ENCODE measurements at regions not wholly inside any gene's neighbourhood (a gene's known extent, or its start where the extent isn't known, plus 50 kb on each side); places are given as distances from the start of the nearest gene placed in this dataset.
"Not testable (repeated sequence)": the region's sequence is repeated elsewhere in the genome, so short reads cannot be mapped to it uniquely, and the experiment has no call there.

DNA sequence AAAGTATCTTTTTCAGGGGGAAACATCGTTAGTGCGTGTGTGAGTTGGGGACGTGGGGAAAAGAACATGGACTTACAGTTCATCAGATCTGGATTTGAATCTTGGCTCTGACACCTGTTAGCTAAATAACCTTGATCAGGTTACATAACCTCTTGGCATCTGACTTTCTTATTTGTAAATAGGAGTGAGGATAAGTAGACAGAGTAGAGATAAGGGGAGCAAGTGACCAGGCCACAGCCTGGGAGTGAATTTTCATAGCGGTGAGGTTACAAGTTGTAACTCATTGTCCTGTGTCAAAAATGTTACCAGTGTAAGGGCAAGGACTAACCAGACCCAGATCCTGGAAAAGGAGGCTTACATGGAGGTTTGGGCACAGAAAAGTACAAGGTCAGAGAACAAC, 733.5 kb upstream of the MMS22L start:
- no peak for DNase-seq (ENCODE audit: low read depth in 2 of 2)

DNA sequence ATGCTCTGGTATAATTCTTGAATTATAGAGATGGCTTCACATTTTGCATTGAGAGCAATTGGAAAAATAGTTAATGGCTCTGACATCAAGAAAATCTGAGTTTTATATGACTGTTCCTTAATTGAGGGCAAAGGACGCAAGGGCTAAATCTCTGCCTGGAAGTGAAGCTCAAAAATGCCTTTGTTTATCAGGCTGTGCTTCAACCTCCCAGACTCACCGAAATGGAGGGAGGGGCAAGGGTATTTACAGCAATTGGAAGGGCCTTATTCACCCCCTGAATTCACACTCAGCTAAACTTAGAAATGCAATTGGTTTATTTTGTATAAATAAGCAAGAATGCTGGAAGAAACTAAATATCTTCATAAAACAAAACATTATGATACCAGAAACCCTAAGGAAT, 737.2 kb upstream of the MMS22L start:
- DNase-seq (ENCODE audit: low read depth in 2 of 2), result no peak

DNA sequence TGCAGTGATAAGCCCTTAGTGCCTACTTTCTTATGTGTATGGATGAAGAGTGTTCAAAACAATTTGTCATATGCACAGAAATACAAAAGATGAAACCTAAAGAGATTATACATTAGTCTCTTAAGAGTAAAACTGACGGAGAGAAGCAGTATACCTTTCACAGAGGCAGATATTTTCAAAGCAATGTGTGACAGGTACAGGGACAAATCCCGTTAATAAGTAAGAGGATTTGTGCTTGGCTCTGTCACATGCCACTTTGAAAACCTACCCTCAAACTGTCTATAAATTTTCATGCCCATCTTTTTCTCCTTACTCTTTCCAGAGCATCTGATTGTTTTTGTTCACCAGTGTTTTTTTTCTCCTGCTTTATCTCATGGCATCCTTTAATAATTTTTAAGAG, 741.3 kb upstream of the MMS22L start:
- DNase-seq (ENCODE audit: low read depth in 2 of 2), result no peak

DNA sequence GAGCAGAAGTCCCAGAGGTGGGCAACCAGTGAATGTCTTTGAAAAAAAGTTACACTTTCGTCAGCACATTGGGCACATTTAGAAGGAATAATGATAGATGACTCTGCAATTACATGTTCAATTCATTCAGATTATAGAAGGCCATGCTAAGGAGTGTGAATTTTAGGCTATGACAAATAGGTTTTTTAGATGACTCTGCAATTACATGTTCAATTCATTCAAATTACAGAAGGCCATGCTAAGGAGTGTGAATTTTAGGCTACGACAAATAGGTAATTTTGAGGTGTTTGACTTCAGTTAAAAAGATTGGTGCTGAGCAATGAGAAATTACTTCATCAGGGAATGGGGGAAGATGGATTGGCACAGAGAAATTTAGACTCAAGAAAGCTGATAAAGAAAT, 744.9 kb upstream of the MMS22L start:
- no peak for DNase-seq (ENCODE audit: low read depth in 2 of 2)

DNA sequence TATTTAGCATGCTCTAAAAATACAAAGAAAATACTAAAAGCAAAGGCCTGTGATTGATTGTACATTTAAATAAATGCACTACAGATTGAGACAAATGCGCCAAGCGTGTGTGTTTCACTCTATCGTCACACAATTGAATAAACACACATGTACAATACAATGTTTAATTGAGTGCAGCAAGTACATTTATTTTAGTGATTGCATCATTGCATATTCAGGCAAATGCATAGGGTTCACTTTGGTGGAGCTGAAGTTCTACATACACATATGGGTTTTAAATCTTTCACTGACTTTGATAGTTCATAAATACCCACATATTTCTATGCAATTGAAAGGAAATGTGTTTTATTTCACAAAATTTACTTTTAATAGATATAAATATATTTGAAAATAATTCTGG, 750.6 kb upstream of the MMS22L start:
- no peak for DNase-seq (ENCODE audit: low read depth in 2 of 2)

DNA sequence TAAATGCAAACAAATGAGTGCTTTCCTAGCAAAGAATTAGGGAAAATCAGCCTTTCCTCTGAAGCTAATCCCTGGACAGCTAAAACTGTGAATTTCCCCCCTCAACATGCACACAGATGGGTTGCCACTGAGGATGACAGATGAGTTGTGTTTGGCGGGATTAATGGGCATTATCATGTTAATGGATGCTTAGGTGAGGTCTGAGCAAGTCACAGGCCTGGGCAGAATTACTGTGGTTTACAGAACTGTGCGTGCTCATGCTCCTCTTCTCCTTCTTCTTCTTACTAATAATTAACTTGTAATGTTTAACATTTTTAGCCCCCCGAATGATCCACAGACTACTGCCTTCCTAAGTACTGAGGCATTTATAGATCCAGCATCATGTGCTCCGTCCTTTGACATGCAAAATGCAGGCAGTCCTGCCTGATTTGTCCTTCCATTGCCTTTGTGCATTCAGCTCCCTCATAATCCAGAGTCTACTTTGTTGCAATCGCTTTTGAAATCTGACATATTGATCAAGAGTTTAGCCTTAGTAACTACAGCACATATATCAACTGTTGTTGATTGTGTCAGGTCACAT, 753.4 kb upstream of the MMS22L start:
- DNase-seq (ENCODE audit: low read depth in 2 of 2), result no peak

DNA sequence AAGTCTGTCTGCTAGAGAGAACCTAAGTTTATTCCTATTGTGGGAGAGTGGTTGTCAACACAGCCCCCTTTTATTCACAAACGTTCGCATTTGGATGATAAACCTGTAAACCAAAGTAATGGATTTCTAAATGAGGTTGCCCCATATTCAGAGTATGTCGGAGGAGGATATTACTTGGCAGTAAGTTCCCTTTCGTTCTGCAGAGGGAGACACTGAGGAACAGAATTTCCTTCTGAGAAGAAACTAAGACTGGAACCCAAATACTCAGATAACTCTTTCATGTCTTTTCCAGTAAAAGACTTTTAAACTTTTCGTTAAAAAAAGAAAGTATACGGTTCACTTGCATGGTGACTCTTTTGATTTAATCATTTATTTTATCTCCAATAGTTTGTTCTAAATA, 754.6 kb upstream of the MMS22L start:
- no peak for DNase-seq (ENCODE audit: low read depth in 2 of 2)

DNA sequence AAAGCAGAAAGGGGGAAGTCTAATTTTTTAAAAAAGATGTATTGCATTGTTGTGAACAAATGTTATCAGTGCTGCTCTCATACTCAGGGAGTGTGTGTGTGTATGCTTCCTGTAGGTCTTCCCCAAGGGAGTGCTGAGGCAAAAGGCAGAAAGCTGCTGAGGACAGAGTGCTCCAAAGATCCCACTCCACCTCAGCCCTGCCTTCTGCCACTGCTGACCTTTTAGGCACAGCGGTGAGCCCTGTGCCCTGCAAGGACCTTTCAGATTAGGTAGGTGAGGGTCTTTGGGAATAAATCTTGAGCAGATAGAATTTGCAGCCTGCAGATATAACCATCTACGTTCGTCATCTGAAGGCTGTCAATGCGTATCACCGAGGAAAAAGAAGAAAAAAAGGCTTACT, 756.4 kb upstream of the MMS22L start:
- no peak for DNase-seq (ENCODE audit: low read depth in 2 of 2)

DNA sequence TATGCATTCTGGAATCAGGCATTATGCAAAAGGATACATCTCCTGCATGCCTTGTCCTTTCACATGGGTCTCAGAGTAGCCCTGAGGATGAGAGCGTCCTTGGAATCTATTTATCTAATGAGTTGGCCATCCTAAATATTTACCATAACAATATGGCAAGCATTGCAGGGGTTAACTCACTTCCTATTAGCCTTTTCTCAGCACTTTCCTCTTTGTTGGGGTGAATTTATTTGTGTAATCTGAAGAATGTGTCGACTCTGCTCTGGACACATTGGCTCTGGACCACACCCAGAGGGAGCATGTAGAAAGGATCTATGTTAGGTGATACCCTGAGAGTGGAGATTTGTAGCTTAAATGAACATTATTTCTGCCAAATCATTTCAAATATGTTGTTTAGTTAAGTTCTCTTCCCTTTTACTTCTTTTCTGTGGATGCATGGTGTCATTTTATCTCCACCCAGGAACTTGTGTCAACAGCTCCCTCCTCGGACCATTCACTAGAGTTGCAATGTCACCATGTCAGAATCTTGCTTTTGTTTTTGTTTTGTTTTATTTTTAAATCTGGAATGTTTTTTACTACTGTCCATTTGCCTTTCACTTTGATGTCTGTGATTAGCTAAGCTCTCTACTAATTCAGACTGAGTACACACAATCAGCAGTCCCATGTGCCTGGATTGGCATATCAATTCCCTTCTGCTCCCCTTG, 757.0 kb upstream of the MMS22L start:
- no peak for DNase-seq (ENCODE audit: low read depth in 2 of 2)

DNA sequence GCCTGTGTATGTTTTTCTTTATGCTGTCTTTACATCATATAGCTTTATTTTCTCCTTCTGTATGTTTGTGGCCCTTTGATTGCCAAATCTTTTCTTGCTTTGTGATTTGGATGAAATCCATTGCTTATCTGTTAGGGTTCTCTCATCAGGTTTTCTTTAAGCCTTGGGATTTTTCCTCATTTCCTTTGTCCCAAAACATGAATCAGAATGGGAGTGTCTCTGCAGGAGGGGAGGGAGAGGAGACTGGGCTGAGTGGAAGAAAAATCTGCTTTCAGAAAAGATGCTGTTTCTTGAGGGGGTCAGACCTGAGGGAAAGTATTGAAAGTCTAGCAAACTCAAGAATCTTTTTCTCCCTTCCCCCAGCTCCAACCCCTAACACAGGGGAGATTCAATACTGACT, 758.0 kb upstream of the MMS22L start:
- DNase-seq (ENCODE audit: low read depth in 2 of 2), result no peak

DNA sequence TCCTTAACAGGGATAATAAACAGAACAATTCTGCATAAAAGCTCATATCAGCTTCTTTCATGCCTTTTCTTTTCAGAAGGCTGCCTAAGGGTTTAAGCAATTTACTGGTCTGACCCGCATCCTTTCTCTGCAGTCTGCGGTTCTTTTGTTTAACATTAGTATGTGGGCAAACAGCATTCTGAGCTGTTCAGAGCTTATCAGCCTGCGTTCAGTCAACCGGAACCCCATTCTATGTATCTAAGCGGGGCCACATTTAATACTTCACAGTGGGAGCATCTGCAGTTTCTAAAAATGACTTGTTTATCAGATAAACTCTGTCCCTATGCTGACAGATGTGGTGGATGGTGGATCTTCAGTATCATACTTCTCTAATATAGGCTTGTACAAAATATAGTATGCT, 758.9 kb upstream of the MMS22L start:
- no peak for DNase-seq (ENCODE audit: low read depth in 2 of 2)

DNA sequence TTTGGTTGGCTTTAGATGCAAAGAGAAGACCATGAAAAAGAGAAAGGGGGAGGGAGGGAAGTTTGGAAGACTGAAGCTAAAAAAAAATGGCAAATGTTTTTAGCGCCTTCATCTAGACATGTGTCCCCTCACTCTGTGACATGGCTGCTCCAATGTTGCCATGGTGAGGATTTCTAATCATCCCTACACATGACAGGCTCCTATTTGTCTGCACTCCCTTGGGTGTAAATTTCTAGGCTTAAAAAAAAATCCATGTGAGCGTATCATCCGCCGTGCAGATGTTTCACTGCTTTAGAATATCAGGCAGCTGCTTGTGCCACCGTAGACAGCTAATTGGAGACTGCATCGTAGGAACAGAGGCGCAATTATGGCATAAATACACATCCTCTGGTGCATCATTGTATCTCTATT, 761.1 kb upstream of the MMS22L start:
- DNase-seq (ENCODE audit: low read depth in 2 of 2), result no peak

DNA sequence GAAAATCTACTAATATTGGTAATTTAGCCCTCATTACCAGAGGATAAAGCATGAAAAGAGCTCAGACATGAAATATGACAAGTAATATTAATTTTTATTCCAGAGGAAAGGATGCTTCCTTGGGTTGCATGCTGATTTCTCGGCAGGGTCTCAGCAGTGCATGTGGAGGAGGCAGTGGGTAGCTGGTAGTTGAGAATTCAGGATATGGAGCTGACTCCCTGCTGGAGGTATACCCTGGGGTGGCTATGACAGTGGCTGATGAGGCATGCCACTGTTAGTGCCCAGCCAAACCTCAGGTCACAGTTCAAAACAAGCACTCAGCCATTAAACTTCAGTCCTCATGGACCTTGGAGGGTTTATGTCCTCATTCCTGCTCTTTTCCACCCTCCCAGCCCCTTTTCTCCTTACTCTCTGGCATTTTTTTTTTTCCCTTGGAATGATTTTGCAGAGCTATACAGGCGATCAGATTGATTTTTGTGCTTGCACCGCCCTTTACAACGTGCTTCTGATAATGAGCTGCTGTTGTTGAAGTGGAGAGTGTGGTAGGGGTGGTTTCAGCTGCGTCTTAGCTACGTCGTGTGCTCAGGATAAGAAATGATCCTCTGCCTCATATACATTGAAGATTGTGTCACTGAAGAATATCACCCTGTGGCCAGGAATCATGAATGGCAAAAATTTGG, 761.9 kb upstream of the MMS22L start:
- no peak for DNase-seq (ENCODE audit: low read depth in 2 of 2)

DNA sequence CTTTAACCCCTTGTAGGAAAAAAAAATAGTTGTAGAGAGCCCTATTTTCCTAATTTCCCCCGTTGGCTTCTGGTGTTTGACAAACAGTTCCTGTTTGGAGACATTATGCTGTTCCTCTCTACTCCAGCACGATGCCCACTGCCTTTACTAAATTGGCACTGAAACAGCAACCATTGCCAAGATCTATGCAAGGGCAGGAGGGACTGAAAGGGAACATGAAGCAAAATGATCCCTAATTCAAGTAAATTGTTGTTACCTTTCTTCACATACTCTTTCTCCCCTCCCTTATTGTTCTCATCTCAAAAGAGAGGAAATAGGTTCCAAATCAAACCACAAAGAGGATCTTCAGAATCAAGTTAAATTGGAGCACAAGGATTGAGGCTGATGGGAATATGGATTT, 764.1 kb upstream of the MMS22L start:
- DNase-seq (ENCODE audit: low read depth in 2 of 2), result no peak

DNA sequence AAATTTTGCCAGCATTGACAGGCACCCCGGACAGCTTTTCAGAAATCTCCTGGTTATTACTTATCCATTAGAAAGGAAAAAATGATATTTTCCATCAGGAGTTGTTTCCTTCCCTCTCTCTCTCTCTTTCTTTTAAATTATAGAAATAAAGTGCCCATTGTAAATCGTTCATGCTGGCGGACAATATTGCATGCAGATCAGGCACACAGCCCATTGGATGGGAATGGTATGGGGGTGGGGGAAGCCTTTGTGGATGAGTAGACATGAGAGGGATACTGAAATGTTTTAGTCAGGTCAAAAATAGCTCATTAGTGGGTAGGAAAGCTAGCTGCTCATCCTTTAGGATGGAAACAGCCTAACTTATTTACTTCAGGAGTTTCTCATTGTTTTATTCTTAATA, 764.9 kb upstream of the MMS22L start:
- DNase-seq (ENCODE audit: low read depth in 2 of 2), result no peak

DNA sequence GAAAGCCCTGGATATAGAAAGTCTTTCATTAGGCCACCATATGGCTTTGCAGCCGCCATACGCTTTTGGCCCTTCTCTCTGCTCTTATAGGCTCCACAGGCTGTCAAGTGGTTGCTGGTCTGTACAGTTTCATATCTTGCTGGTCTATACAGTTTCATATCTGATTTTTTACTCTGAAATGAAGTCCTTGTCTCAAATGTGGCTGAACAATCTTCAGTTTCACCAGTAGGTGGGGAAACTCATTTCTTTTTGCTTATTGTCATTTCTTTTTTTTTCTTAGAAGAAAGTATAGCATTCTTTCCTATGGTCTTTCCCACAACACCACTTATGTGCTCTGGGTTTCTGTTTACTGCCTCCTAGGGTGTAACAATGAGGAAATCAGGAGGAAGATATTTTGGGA, 771.4 kb upstream of the MMS22L start:
- DNase-seq (ENCODE audit: low read depth in 2 of 2), result no peak

DNA sequence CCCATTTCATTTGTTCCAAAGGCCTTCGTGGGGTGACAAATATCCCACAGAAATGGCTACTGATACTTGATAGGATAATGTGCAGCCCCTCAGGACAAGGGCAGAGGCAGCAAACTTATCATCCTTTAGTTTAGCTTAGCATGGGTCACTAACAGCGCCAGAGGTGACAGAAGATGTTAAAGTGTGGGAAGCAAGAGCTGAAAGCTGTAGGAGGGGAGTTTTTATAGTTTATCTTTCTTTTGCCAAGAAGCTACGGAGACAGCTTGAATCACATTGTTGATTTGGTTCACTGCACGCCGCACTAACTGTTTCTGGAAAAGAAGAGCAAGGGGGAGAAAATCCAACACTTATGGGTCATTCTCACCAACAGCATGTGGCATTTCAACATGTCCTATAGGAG, 773.9 kb upstream of the MMS22L start:
- no peak for DNase-seq (ENCODE audit: low read depth in 2 of 2)

DNA sequence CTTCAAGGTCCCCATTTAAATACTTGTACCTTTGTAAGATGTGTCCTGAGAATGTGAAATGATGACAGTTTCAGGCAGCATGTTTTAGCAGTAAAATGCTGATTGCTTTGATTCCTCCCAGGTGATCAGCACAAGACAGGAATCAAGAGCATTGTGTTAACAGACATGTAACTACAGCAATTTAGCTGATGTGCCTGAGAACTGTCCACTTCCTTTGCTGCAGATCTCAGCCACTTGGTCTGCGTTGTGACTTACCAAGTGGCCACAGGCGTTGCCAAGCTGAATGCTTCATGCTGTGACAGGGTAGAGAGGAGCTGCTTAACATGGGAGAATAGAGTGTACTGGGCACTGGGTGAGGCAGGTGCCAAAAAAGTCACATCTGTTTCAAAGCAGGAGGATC, 767.0 kb upstream of the POU3F2 start:
- no peak for DNase-seq (ENCODE audit: low read depth in 2 of 2)

DNA sequence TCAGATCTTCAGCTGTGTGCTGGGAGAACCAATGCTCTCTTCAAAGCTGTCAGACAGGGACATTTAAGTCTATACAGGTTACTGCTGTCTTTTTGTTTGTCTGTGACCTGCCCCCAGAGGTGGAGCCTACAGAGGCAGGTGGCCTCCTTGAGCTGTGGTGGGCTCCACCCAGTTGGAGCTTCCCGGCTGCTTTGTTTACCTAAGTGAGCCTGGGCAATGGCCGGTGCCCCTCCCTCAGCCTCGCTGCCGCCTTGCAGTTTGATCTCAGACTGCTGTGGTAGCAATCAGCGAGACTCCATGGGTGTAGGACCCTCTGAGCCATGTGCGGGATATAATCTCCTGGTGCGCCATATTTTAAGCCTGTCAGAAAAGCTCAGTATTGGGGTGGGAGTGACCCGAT, 745.8 kb upstream of the POU3F2 start:
- not testable (repeated sequence) for DNase-seq (ENCODE audit: low read depth in 2 of 2)

DNA sequence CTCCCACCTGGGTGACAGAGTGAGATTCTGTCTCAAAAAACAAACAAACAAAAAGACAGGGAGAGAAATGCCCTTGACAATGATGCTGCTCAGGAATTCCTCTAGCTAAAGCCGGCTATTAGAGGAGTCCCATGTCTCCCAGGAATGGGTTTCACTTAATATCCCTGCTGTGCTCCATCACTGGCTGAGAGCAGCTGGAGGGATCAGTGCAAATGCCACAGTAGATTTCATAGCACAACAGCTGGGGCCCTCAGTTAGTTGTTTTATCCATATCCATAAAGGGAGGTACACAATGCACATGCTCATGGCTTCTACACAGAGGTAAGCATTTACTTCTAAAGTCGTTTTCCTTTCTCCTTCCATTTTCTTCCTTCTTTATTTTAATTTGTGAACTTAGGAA, 742.0 kb upstream of the POU3F2 start:
- DNase-seq (ENCODE audit: low read depth in 2 of 2), result no peak

DNA sequence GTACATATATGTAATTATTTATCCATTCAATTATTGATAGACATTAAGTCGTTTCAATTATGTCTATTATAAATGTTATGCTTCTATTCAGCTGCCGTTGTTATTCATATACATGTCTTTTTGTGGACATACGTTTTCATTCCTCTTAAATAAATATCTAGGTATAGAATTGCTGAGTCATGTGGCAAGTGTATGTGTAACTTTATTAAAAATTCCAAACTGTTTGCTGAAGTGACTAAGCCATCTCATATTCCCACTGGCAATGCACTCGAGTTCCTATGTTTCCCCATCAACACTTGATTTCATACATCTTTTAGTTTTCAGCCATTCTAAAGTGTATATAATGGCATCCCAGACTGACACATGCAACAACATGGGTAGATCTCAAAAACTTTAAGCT, 739.7 kb upstream of the POU3F2 start:
- DNase-seq (ENCODE audit: low read depth in 2 of 2), result no peak

DNA sequence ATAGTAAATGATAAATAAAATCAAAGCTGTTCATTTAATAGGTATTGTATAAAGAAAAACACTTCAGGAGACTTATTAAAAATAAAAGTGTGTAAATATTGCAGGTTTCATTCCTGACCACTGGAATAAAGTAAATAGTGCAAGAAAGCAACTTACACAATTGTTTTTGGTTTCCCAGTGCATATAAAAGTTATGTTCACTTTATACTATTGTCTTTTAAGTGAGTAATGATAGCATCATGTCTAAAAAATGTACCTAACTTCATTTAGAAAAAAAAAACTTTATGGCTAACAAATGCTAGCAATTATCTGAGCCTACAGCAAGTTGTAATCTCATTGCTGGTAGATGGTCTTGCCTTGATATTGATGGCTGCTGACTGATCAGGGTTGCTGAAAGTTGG, 726.6 kb upstream of the POU3F2 start:
- DNase-seq (ENCODE audit: low read depth in 2 of 2), result no peak

DNA sequence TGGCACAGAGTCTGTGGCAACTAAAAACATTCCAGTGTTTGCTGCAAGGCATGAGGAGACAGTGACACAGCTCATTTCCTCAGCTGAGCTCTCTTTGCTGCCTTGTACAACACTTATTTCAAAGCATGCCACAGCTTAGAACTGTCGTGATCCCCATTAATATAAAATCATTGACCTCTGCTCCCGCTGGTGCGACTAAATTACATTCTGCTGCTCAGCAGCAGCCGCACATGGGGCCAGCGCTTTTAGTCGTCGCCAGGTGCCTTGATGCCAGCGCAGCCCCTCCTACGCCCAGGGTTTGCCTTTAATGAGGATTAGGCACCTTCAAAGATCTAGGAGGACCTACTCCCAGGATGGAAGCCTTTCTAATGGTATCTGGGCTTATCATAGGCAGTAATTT, 717.9 kb upstream of the POU3F2 start:
- no peak for DNase-seq (ENCODE audit: low read depth in 2 of 2)
